HUDEP-2 (cell line): ENCODE measurements at regions not wholly inside any gene's neighbourhood (a gene's known extent, or its start where the extent isn't known, plus 50 kb on each side); places are given as distances from the start of the nearest gene placed in this dataset.
"Not testable (repeated sequence)": the region's sequence is repeated elsewhere in the genome, so short reads cannot be mapped to it uniquely, and the experiment has no call there.

ENCODE experiments used
- DNase-seq, 76 experiments: peaks; one replicate each; lab custom pipeline; 2025; ENCODE audit not compliant: unreplicated experiment in 76 of 76; lab: John Stamatoyannopoulos, UW

DNA sequence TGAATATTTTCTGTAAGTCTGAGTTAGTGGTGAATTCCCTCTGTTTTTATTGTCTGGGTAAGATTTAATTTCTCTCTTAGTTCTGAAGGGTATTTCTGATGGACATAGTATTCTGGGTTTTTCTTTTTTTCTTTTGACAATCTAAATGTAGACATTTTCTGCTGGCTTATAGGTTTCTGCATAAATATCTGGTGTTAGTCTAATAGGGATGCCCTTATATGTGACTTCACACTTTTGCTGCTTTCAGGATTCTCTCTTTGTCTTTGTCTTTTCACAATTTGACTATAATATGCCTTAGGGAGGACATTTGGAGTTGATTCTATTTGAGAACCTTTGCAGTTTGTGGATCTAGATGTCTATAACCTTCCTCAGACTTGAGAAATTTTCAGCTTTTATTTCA, 667.2 kb downstream of the EPHA7 start:
- DNase-seq, result no peak

DNA sequence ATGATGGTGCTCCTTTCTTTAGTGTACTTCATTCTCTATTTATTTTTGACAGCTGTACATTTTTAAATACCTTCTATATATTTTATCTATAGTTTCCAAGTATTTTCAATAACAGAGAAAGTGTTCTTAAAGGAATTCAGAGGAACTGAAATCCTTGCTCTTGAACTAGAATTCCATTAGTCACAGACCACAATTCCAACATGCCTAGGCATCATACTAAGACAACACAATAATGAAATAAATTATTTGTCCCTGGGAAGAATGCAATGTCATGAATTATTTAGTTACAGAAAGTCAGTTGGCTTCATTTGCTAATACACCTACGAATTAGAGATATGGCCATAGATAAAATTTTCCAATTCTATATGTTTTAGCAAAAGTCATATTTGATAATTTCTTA, 671.2 kb downstream of the EPHA7 start:
- DNase-seq, result no peak

DNA sequence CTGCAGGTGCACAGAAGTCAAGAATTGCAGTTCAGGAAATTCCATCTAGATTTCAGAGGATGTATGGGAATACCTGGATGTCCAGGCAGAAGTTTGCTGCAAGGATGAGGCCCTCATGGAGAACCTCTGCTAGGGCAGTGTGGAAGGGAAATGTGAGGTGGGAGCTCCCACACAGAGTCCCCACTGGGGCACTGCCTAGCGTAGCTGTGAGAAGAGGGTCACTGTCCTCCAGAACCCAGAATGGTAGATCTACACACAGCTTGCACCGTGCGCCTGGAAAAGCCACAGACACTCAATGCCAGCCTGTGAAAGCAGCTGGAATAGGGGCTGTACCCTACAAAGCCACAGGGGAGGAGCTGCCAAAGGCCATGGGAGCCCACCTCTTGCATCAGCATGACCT, 681.4 kb downstream of the EPHA7 start:
- DNase-seq, result no peak

DNA sequence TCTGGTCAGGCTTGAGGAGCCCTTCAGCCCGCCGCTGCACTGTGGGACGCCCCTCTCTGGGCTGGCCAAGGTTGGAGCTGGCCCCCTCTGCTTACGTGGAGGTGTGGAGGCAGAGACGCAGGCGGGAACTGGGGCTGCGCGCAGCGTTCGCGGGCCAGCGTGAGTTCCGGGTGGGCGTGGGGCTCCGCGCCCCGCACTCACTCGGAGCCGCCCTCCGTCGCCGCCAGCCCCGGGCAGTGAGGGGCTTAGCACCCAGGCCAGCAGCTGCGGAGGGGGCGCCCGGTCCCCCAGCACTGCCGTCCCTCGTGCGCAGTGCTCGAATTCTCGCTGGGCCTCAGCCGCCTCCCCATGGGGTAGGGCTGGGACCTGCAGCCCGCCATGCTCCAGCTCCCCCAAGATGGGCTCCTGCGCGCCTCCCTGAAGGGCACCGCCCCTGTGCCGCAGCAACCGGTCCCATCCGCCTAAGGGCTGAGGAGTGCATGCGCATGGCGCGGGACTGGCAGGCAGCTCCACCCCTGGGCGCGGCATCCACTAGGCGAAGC, 695.9 kb downstream of the EPHA7 start:
- no peak for DNase-seq

DNA sequence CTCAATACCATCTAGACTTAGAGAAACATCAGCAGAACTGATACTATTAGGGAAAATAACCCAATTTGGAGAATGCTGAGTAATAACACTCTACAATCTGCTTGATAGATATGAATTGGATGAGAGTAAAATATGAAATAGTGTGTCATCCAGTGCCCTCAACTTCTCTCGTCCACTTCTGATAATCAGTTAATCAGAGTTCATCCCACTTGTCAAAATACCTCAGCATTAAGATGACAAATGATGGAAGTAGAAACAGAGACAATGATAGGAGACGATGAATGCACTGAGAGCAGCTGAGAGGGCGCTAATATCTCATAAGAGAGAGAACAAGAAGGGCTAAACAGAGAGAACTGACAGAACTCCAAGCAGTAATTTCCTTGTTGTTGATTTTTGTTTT, 699.6 kb downstream of the EPHA7 start:
- DNase-seq, result no peak

DNA sequence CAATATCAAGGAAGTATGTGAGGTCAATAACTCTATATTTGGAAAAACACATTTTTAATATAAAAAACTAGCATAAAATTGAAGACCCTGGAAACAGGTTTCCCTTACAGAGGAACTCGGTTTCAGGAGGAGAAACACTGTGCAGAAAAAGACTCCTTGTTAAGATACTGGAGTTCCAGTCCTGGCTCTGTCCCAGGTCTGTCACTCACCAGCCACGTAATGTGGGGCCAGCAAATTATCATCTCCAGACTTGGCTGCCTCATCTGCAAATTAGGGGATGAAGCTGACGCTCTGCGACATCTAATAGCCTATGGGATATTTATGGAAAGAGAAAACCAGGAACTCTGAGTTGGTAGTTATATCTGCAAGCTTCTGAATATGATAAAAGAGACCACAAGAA, 702.7 kb downstream of the EPHA7 start:
- DNase-seq, result no peak

DNA sequence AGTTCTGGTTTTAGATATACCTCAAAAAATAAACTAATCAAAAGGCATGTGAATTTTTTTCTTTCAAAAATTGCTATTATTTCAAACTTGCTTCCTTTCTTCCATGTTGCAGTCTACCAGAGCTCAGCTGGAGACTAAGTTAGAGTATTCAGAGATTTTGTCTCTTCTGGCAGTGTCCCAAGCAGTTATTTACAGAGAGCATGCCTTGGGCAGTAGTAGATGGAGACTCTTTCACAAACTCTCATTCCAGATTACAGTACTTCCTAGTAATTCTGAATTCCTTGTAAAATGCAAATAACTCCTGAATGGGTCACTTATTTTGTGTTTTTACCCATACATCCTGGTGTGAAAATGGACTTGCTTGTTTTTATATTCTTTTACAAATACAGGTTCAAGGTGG, 703.4 kb downstream of the EPHA7 start:
- DNase-seq, result no peak

DNA sequence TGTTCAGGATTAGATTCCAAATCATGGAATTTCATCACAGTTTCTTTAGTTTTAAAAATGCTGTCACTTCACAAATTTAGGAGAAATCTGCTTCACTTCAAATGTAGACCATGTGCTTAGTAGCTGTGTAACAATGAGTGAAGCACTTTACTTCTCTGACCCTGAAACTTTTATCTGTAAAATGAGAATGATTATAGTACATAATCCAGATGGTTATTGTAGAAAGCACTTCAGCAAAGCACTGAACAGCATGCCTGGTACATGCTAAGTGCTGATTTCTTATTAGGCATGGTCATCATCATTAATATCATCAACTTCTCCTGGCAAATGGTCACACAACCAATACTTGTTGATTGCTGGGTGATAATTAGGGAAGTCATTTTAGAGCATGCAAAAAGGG, 705.0 kb downstream of the EPHA7 start:
- DNase-seq, result no peak

DNA sequence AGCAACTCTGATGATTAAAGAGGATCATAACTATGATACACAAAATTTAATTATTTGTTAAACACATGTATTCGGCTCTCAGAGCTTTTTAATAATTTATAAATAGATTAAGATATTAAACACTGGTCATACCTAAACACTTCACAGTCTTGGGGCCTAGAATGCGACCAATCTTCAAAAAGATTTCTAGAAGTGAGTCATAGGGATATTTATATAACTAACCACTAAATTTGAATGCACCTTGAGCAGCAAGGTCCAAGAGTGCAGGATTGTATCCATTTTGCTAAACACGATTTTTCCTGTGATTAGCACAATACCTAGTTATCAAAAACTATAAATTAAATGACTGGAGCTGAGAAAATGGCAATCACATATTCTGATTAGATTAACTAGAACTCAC, 709.3 kb downstream of the EPHA7 start:
- no peak for DNase-seq

DNA sequence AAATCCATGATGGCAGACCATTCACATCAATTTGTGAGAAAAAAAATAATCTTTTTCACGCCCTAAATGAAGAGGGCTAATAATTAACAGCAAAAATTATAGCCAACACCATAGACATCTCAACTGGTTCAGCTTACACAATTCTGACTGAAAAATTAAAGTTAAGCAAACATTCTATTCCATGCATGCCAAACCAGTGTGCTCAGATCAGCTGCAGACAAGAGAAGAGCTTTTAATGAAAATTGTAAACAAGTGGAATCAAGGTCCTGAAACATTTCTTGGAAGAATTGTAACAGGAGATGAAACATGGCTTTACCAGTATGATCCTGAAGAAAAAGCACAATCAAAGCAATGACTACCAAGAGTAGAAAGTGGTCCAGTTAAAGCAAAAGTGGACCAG, 710.4 kb downstream of the EPHA7 start:
- no peak for DNase-seq

DNA sequence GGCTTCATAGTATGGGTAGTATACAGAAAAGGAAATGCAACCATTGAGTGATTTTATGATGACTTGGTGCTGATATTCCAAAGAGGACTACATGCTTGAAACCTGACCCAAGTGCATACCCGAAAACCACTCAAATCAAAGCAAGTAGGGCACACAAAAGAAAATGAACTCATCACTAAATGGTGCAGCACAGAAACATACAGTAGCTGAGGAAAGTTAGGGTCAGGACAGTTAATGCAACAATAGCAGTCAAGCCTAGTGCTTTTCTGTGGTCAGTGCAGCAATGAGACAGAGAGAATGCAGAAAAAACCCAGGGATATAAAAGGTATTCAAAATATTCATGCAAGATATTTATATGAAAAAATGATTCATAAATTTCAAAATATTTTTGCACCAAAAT, 711.1 kb downstream of the EPHA7 start:
- no peak for DNase-seq

DNA sequence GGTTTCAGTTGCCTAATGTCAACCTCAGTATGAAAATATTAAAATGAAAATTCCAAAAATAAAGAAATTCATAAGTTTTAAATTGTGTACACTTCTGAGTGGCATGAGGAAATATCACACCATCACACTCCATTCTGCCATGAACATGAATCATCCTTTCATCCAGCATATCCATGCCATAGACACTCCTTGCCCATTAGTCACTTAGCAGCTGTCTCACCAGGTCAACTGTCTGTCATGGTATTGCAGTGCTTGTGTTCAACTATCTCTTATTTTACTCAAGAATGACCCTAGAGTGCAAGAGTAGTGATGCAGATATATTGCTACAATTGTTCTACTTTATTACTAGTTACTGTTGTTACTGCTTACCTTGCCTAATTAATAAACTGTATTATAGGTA, 712.4 kb downstream of the EPHA7 start:
- DNase-seq, result no peak

DNA sequence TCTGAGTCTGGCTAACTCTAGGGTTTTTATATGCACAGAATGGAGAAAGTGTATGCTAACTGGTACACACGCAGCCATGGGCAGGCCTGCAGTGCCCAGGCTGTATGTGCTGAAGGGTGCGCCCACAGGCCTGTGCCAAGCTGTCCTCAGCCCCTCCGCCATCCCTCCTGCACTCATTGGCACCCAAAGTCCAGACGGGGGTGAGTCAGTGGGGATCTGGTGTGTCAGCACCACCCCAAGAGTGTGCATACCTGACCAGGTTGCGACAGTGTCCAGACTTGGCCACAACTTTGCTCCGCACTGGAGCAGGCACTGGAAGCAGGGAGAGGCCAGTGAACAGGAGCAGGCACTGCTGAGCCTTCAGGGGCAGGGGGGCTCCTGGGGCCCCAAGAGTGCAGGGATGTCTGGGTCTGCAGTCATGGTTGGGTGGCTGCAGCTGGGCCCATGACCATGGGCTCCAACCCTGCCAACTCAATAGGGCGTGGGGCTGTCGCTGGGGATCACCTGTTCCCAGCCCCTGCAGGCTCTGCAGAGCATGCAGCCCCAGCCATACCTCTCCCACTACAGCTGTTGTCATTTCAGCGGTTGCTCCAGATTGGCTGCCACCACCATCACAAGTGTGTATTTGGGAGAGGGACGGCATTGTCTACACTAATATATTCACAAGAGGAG, 717.8 kb downstream of the EPHA7 start:
- DNase-seq, result no peak

DNA sequence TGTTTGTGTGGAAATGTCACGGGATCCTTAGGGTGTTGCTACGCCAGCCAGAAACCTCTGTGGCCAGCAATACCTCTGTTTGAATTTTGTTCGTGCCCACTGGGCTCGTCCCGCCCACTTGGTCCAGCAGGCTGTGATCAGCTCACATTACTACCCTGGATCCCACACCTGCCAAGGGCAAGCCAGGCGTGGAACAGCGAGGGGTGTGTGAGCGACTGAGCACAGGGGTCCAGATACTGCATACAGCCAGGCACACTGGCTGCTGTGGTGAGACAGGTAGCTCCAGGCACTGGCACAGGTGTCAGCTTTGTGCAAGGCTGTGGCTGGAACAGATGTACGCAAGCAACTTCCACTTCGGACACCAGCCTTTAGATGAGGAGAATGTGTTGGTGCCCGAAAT, 718.9 kb downstream of the EPHA7 start:
- DNase-seq, result no peak

DNA sequence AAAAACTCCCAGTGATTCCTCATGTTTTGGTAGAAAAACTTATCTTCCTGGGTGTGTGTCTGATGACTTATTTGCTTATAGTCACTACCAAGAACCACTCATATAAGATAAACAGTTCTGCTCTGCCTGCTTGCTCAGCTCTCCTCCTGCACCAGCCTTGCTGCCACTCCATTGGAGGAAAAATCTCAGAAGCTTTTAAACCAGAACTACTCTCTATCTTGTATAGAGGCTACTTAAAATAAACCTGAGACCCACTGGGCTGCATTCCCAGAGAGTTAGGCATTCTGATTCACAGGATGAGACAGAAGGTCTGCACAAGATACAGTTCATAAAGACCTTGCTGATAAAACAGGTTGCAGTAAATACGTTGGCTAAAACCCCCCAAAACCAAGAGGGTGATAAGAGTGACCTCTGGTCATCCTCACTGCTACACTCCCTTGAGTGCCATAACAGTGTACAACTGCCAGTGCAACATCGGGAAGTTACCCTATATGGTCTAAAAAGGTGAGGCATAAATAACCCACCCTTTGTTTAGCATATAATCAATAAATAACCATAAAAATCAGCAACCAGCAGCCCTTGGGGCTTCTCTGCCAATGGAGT, 728.3 kb downstream of the EPHA7 start:
- no peak for DNase-seq

DNA sequence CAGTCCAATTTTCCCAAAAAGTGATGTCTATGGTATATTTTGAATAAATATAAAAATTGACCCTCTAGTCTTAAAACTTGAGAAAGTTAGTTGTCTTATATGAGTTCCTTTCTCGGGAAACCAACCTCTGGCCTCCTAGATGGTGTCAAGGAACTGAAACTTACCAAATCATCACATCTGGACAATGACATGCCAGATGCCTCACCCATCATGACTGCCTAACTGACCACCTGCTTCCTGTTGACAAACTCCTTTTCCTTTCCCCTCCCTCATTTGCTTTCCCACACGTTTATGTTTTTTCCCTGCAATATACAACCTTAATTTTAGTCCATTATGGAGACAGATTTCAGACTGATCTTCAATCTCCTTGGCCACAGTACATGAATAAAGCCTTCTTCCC, 731.0 kb downstream of the EPHA7 start:
- no peak for DNase-seq

DNA sequence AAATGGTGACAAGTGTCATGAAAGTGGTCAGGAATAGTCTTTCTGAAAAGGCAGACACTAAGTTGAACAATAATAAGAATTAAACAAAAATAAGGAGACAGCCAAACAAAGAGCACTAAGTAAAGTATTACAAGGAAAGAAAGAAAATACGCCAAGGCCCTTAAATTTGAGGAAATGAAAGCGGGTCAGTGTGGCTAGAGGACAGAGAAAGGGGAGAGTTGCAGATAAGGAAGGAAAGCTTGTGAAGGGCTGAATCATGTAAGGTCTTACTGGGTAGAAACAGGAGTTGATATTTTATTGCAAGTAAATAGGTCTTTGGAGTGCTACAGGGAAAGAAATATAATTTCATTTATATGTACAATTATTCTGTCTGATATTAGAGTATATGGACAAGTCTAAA, 732.1 kb downstream of the EPHA7 start:
- no peak for DNase-seq

DNA sequence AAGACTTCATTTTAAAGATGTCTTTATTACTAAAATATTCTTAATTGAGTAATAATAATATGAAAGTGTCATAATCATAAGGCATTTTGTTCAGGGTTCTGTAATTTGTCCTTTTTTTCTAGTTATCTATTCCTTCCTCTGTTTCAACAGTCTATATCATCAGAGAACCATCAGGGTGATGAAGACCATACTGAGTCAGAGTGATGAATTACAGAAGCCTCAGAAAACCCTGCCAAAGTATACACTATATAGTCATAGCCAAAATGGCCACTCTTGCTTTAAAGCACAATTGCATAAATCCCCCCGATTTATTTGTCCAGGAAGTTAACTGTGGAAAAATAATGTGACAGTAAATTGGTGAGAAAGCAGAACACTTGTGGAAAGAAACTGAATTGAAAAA, 735.0 kb downstream of the EPHA7 start:
- DNase-seq, result no peak

DNA sequence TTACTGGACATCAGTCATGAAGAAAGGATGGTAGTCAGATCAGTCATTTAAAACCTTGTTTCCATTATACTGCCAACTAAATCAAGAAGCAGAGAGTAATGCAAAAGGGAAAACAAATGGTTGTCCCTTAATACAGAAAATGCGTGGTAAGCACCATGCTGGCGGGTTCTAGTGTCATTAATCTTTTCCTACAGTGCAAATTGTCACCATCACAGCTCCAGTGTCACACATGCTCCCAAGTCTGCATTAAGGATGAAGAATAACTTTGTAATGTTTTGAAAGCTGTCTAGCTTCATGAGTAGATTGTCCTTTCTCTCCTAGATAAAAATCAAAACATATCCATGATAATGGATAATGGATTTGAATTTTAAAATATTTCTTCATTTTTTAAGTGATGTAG, 735.6 kb downstream of the EPHA7 start:
- DNase-seq, result no peak

DNA sequence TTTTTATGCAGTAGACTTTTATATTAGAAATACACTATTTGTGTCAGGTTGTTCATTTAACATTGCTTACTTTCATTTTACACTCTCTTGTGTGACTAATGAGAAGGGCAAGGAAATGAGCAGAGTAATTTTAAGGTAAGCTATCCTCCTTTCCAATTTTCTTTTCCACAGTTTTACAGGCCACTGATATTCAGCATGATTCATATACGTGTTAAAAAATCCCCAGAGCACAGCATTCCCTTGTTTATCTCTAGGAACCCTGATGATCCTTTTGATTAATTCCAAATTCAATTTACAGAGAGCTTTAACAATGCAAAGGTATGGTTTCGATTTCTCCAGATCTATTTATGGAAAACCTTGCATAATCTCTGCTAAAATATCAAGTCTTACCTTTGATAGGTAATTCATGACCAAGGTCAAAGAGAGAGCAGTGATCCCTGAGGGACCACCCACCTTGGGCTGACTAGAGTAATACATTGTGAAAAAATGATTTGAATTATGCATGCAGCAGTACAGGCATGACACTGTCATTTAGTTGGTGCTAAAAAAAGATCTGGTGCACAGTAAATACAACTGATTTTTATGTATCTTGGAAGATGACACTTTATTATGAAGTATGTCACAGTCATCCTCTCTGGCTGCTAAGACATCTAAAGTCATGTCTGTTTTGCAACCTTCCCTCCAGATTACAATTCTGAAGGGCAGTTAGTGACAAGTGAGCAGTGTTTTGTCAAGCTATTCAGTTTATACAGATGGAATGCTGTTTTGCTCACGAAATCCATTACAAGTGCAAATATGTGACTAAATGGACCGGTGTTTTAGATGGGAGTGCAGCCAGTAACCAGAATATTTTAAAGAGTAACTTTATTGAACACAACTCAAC, 736.6 kb downstream of the EPHA7 start:
- DNase-seq, result no peak

DNA sequence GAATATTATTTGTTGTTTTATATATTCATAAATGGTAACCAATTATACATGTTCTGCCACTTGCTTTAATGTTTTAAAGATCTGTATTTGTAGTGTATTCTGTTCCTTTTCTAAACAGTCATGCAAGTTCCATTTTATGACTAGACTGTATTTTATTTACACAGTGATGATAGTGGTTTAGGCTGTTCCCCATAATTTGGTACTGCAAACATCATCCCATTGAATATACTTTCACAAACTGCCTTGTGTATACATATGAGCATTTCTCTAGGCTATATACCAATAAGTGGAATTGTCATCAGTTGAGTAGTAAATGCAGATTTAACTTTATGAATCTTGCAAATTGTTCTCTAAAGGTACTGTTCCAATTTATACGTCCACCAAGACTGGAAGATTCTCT, 738.0 kb downstream of the EPHA7 start:
- no peak for DNase-seq

DNA sequence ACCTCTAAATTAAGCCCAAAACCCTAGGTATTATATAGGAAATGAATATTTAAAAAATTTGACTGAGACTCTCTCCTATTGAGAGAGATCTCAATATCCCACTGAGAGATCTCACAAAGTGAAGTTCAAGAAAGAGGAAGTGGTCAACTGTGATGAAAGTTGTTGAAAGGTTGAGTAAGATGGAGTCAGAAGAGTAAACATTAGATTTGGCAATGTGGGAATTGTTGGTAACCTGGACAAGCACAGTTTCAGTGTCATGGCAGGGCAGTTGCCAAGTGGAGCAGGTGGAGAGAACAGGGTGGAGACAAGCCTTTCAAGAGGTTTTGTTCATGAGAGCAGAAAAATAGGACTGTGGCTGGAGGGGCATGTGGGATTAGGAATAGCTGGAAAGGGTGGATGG, 747.9 kb downstream of the EPHA7 start:
- DNase-seq, result not testable (repeated sequence)
